HG02642 (cell line): ENCODE measurements at regions not wholly inside any gene's neighbourhood (a gene's known extent, or its start where the extent isn't known, plus 50 kb on each side); places are given as distances from the start of the nearest gene placed in this dataset.

Experiments used
- ATAC-seq: cut with Tn5 transposase; IDR thresholded peaks from one replicate; pipeline ENCODE4 v1.9.1; 2021; ENCODE audit warnings: mild to moderate bottlenecking; ENCODE audit not compliant: unreplicated experiment, poor library complexity

DNA sequence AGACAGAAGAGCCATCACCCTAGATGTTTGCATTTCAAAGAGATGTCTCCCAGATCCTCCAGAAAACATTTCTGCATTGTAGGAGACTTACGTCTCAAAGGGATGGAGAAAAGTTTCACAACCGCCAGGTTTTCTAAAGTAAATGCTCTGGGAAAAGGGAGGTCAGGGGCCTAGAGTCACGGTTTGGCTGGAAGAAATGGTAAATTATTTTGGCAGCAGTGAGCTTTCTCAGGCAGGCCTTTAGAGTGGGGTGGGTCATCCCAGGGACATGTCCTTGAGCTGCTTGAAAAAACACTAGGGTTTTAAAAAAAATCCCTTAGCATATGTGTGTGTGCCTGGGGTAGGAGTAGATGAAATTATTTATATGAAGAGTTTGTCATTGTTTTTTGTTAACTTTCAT lies 728.8 kb downstream of the TYW1 start:
- no peak for ATAC-seq

- no peak for ATAC-seq
Observed at GRCh38 chr7:67729771-67730170, 733.1 kb downstream of the TYW1 start.

DNA sequence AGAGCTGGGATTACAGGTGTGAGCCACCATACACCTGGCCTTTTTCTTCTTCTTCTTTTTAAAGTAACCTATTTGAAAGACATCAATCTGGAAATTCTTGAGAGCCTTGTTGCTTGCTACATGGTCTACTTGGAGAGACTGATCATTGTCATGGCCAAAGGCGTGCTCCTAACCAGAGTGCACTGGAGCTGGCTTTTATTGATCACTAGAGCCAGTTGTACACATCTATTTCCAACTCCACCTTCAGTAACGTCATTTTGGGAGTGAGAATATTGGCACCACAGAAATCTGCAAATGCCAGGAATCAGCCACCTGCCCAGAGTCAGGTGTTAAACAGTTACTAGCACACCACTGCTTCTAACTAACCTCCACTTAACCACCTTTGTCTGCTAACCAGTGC lies 735.1 kb downstream of the TYW1 start:
- ATAC-seq, result no peak

DNA sequence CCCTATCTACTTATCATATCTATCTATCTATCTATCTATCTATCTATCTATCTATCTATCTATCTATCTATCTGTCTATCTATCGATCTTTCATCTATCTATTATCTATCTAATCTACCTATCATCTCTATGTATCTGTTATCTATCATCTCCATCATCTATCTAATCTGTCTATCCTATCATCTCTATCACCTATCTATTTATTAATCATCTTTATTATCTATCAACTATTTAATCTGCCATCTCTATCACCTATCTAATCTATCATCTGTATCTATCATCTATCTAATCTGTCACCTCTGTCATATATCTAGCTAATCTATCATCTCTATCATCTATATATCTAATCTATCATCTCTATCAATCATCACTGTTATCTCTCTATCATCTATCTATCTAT lies 736.3 kb downstream of the TYW1 start:
- ATAC-seq, result no peak

DNA sequence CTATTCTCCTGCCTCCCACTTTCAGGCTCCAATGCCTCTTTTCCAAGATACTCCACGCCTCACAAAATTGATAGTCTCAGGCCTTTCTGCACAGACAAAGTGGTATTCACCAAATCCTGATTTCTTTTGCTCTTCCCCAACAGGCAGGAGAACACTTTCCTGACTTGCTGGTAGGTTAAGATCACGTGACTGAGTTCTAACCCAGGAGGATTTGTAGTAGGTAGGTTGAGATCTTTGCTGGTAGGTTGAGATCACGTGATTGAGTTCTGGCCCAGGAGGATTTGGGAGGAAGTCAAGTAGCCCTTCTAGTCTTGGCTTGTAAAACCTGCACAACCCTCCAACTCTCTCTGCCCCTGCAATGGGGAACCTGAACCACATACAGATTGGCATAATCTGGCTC lies 741.5 kb downstream of the TYW1 start:
- no peak for ATAC-seq

DNA sequence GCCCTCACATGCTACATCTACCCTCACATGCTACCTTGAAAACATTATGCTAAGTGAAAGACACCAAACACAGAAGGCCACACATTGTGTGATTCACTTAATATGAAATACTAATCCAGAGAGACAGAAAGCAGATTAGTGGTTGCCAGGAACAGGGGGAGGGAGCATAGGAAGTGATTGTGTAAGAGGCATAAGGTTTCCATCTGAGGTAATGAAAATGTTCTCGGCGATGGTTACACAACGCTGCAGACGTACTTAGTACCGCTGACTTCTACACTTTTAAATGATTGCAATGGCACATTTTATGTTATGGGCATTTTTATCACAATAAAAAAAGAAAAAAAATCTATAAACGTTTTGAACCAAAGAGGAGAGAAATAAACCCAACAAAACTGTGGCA lies 742.3 kb downstream of the TYW1 start:
- no peak for ATAC-seq

GRCh38 chr7:67743501-67743900 lies 746.9 kb downstream of the TYW1 start:
- no peak for ATAC-seq

- ATAC-seq, result no peak
Observed at GRCh38 chr7:67752227-67752626, 755.6 kb downstream of the TYW1 start.

GRCh38 chr7:67753891-67754290 lies 757.3 kb downstream of the TYW1 start:
- no peak for ATAC-seq

- no peak for ATAC-seq
Observed at GRCh38 chr7:67754651-67755050, 758.0 kb downstream of the TYW1 start.

DNA sequence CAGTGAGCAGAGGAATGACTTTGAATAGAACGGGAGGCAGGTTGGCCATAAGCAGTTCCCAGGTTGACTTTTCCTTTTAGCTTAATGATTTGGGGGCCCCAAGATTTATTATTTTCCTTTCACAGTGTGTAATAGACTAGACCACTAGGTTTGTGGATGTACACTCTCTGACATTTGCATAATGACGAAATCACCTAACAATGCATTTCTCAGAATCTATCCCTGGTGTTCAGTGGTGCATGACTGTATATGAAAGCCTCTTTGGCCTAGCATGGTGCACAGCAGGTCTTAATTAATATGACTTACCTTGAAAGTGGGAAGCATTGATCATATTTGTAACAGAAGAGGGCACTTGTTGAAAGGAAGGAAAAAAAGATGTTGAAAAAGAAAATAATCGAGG lies 761.9 kb downstream of the TYW1 start:
- ATAC-seq, result no peak

GRCh38 chr7:67760971-67761370 lies 764.3 kb downstream of the TYW1 start:
- ATAC-seq, result no peak

DNA sequence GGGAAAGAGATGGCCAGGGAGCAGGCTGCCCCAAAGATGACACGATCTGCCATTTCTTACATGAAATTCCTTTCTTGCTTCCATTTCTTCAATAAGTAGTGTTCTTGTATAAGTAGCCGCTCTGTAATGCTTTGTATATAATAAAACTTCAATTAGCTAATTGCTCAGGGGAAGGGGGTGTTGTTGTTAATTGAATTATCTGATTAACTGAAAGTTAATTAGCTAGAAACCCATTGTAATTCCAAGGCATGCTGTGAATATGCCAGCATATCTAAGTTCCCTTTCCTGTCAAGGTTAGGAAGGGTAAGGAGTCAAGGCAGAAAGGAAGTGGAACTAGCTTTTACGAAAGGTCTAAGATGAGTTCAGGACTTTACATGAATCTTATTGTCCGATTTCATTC lies 765.9 kb downstream of the TYW1 start:
- ATAC-seq, result no peak

GRCh38 chr7:67764289-67764688 lies 767.7 kb downstream of the TYW1 start:
- no peak for ATAC-seq

- ATAC-seq, result no peak
Observed at GRCh38 chr7:67765481-67766175, 769.0 kb downstream of the TYW1 start.

DNA sequence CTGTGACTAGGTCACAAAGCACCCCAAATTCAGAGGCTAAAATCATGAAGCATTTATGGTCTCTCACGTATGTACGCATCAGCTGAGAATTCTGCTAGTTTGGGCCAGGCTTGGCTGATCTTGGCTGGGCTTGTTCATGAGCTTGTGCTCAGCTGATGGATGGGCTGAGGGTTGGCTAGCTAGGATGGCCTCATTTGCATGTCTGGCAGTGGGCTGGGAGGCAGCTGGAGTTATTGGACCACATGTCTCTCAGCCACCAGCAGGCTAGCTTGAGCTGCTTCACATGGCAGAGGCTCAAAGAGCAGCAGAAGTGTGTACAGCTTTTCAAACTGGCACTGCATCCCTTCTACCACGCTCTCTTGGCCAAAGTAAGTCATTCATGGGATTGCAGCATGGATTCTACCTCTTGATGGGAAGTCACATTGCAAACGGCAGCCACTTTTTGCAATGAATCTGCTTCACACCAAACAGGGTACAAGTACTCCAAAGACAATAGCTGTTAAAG lies 770.3 kb downstream of the TYW1 start:
- ATAC-seq, result no peak

- no peak for ATAC-seq
Observed at GRCh38 chr7:67771846-67772605, 775.4 kb downstream of the TYW1 start.

DNA sequence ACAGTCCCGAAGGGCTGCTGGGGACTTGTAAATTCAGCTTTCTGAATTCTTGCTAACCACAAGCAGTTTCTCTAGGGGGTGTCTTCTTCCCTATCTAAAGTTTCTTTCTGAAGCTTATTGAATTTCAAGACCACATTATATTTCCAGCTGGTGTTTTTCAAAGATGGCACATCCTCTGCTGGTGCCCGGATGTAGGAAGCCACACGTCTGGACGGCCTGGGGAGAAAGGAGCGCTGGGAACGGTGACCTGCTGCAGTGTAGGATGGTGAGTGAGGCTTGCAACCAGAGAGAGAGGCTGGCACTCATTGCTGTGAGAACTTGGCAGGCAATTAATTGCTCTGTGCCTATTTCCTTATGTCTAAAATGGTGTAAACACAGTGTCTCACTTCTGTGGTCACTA lies 776.4 kb downstream of the TYW1 start:
- no peak for ATAC-seq

- ATAC-seq, result no peak
Observed at GRCh38 chr7:67777119-67777518, 780.5 kb downstream of the TYW1 start.

DNA sequence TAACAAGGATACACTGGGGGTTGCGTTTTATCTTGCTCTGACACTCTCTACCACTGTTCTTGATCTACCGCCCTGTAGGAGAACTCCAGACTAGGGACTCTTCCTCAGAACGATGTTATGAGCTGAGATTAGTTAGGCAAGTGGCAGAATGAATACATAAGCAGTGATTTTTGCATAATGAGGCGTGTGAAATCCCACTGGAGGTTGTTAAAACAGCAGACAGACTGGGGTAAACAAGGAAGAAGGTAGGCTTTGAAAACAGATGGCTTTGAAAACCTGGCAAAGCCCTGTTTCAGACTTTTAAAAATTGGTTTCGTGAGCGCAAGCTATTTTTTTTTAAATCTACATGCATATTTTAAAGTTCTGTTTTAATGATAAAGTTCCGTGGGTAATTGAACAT lies 785.2 kb downstream of the TYW1 start:
- no peak for ATAC-seq

DNA sequence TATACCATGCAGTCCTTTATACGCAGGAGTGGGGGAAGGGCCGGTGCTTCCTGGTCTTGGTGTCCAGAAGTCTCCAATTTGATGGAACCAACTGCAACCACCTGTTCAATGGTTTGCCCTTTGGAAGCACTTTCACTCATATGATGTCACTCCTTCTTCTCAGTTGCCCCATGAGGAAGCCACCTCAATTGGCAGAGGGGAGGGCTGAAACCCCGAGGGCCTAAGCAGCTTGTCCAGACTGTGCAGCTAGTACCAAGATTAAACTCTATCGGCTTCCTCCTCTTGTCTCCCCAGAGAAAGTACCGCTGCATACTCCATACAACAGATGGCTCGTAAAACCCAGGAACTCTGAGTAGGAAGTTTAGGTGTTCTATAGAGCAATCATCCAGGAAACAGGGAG lies 789.4 kb downstream of the TYW1 start:
- ATAC-seq, result no peak

- no peak for ATAC-seq
Observed at GRCh38 chr7:67788669-67789068, 792.0 kb downstream of the TYW1 start.
